HG03066 (cell line): ENCODE measurements at regions not wholly inside any gene's neighbourhood (a gene's known extent, or its start where the extent isn't known, plus 50 kb on each side); places are given as distances from the start of the nearest gene placed in this dataset.

Experiments used
- ATAC-seq: cut with Tn5 transposase; IDR thresholded peaks from one replicate; pipeline ENCODE4 v1.9.1; 2021; ENCODE audit warnings: low read depth; ENCODE audit not compliant: unreplicated experiment

DNA sequence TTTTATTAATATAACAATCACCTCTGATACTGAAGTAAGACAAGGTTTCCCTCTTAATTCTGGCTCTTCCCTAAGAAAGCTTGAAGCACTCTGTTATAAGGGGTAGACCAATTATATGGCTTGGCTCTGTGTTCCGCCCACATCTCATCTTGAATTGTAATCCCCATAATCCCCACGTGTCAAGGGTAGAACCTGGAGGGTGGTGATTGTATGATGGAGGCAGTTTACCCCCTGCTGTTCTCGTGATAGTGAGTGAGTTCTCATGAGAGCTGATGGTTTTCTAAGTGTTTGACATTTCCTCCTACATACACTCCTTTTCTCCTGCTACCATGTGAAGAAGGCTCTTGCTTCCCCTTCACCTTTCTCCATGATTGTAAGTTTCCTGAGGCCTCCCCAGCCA is 363.8 kb upstream of the PCDH20 start:
- ATAC-seq, result no peak

- ATAC-seq, result no peak
Measured at GRCh38 chr13:61778531-61778930, 362.9 kb upstream of the PCDH20 start.

- no peak for ATAC-seq
Measured at GRCh38 chr13:61777899-61778298, 362.2 kb upstream of the PCDH20 start.

- ATAC-seq, result no peak
Measured at GRCh38 chr13:61777271-61777670, 361.6 kb upstream of the PCDH20 start.

DNA sequence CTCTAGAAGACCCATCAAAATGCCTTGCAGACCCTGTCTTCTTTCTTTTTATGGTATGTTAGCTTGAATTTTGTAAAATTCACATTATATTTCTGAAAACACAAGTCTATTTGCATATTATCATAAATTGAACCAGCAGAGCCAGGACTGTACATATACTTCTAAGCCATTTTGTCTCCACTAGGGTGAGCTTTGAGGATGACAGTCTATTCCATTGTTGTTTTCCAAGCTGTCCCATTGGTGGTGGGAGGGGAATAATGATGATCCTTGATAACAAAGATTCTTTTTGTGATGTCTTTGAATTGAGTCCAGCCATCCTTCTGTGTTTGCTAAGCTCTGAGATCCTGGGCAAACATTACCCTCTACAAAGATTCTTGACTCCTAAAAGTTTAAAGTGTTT is 359.3 kb upstream of the PCDH20 start:
- ATAC-seq, result no peak

DNA sequence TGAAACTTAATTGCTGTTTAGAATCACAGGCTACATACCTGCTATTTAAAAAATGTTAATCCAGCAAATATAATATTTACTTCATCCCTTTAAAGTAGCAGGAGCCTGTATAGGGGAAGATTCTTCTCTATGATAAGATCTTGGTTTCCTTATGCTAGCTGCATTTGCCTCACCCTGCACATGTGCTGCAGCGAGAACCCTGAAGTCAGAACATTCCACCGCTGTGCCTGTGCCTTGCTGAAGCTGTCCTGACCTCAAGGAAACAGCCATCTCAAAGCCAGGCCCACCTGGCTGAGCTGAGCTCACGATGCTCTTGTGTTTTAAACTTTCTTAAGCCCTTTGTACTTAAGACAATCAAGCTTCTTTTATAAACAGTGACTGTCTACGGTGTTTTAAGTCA is 355.0 kb upstream of the PCDH20 start:
- ATAC-seq, result no peak

DNA sequence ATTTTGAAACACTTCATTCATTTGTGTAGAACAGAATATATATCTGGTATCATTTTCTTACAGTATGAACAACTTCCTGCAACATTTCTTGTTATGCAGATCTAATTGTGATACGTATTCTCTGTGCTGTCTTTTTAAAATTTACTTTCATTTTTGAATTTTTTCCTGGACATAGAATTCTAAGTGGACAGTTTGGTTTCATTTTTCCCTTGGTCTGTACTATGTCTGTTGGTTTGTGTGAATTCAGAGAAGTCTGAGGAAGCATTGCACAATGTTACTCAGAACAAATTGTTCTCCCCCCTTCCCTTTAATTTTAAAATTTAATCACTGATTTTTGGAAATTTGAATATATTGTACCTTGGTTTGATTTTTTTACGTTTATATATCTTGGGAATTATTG is 352.5 kb upstream of the PCDH20 start:
- no peak for ATAC-seq

DNA sequence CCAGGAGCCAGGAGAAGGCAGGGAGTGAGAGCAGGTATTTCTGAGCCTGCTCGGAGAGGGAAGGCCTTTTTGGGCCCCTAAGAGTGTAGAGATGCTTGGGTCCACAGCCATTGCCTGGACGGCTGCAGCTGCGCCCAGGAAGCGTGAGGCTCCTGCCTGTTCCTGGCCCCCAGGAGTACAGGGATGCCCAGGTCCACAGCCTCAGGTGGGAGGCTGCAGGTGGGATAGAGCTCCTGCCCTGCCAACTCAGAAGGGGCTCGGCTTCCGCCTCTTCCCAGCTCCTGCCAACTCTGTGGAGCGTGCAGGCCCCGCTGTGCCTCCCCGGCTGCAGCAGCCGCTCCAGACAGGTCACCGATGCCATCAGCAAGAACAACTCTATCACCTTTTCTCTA is 351.0 kb upstream of the PCDH20 start:
- no peak for ATAC-seq

GRCh38 chr13:61765940-61766666 is 350.5 kb upstream of the PCDH20 start:
- ATAC-seq, result no peak

DNA sequence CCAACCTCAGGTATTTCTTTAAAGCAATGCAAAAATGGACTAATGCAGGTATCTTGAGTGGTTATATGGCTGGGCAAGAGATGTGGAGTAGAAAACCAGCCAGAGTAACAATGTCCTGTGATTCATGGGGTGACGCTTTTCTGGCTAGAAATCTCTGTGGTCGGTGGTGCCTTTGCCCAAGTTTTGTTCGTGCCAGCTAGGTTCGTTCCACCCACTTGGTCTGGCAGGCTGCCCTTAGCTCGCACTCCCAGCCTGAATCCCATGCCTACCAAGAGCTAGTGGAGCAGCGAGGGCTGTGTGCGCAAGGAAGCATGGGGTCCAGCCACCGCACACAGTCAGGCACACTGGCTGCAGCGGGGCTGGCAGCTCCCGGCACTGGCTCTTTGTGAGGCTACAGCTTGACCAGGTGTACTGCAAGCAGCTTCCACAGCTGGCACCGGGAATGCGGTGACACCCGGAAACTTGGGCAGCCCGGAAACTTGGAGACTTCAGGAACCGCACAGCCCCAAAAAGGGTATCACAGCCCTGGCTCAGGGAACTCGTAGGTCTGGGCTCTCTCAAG is 349.6 kb upstream of the PCDH20 start:
- ATAC-seq, result no peak

GRCh38 chr13:61761690-61762089 is 346.0 kb upstream of the PCDH20 start:
- no peak for ATAC-seq

- no peak for ATAC-seq
Measured at GRCh38 chr13:61760102-61760501, 344.5 kb upstream of the PCDH20 start.

DNA sequence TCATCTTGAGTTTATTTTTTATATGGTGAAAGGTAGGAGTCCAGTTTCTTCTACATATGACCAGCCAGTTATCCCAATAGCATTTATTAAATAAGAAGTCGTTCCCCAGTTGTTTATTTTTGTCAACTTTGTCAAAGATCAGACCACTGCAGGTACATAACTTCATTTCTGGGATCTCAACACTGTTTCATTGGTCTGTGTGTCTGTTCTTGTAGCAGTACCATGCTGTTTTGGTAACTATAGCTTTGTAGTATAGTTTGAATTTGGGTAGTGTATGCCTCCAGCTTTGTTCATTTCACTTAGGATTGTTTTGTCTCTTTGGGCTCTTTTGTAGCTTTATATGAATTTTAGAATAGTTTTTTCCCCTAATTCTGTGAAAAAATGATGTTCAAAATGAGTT is 340.4 kb upstream of the PCDH20 start:
- no peak for ATAC-seq

GRCh38 chr13:61751039-61751438 is 335.4 kb upstream of the PCDH20 start:
- ATAC-seq, result no peak

GRCh38 chr13:61738236-61738750 is 322.6 kb upstream of the PCDH20 start:
- no peak for ATAC-seq

DNA sequence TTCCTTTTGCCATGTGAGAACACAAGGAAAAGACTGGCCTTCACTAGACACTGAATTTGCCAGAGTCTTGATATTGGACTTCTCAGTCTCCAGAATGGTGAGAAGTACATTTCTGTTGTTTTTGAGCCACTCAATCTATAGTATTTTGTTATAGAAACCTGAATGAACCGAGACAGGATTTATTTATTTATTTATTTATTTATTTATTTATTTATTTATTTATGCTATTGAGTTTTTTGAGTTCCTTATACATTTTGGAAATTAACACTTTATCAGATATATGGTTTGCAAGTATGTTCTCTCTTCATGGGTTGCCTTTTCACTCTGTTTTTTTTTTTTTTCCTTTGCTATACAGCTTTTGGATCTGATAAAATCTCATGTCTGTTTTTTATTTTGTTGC is 319.0 kb upstream of the PCDH20 start:
- ATAC-seq, result no peak

DNA sequence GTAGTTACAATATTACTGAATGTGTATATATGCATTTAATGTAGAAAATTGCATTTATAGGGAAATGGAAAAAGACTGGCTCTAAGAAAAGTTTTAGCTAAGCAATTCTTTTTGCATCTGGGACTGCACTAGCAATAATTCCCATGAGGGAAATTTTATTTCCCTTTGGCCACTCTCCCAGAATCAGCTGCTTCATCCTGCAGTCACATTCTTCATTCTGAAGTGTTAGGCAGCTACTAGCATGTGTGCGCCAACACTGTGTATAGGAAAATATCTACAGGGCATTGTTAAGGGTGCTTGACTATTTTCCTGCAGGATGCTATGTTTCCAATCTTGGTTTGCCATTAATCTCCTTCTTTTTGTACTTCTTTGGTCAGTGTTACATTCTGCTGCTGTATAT is 312.8 kb upstream of the PCDH20 start:
- ATAC-seq, result no peak

GRCh38 chr13:61727767-61728166 is 312.1 kb upstream of the PCDH20 start:
- ATAC-seq, result no peak

- ATAC-seq, result no peak
Measured at GRCh38 chr13:61725806-61726205, 310.2 kb upstream of the PCDH20 start.

GRCh38 chr13:61722119-61722518 is 306.5 kb upstream of the PCDH20 start:
- ATAC-seq, result no peak

DNA sequence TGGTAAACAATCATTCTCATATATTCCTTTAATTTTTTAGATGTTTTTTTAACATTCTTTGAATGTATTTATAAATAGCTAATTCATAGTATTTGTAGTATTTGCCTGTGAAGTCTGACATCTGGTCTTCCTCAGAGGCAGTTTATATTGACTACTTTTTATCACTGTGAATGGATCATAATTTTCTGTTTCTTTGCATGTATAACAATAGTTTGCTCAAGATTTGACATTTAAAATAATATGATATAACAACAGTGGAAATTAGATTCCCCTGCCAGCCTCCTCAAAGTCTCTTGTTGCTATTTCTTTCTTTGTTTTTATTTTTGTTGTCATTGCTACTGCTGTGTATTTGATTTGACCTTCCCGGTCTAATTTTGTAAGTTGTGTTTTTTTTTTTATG is 297.0 kb upstream of the PCDH20 start:
- ATAC-seq, result no peak

DNA sequence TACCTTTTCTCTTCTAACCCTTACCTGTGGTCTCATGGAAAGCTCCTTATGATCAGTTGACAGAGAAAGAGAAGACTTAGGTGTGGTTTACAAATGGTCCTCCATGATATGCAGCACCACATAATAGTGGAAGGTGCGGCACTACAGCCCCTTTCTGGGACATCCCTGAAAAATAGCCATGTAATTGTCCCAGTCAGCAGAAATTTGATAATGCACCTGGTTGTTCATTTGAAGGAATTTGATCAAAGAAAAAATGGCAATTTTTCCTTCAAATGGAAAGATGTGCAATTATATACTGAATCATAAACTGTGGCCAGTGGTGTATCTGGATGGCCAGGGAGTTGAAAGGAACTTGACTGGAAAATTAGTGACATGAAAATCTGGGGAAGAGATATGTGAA is 293.6 kb upstream of the PCDH20 start:
- no peak for ATAC-seq
